ENCODE measurements at regions not wholly inside any gene's neighbourhood (a gene's known extent, or its start where the extent isn't known, plus 50 kb on each side); places are given as distances from the start of the nearest gene placed in this dataset.

DNA sequence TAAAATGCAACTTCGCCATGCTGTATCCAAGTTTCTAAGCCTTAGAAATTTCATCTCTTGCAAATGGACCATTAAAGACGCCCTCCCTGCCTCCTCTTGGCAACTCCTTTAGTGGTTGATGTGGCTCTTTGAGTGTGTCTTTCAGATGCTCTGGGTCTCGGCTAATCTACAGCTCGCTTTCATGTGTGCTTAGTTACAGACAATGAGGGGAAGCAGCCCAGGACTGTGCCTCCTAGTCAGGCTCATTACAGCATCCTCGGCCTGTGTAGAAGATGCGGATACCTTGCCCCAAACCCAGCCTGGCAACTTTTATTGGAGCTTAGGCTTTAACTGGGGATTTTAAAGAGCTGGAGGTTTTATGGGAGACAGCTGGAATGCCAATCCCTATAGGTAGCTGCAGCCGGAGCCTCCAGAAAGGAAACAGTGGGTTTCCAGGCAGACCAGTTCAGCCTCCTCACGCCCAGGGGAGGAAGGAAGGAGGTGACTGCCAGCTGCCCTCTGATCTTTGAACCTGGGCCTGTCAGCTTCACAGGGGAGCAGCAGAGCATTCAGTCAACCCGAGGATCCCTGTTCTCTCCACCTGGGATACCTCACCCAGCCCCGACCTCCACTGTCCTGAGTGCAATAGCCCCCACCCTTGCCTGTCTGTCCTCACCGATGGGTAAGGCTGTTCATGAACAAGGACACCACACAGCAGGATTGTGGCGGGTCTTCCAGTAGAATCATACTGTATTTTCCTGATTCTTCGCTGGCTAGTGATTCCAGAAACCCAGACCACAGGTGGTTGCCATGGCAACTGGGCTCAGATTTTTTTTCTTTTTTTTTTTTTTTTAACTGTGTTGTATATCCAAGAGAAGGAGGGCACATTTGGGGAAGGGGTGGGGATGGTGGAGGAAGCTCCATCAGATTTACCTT, 638.5 kb downstream of the MED13L start (continued):
- TF ChIP-seq YY1 (IDR thresholded peaks at IDR 0.05; ENCODE audit: extremely low read depth, insufficient replicate concordance, low read depth, low read length) (no peak), SIN3A (IDR thresholded peaks at IDR 0.05; ENCODE audit: low read depth) (no peak)

DNA sequence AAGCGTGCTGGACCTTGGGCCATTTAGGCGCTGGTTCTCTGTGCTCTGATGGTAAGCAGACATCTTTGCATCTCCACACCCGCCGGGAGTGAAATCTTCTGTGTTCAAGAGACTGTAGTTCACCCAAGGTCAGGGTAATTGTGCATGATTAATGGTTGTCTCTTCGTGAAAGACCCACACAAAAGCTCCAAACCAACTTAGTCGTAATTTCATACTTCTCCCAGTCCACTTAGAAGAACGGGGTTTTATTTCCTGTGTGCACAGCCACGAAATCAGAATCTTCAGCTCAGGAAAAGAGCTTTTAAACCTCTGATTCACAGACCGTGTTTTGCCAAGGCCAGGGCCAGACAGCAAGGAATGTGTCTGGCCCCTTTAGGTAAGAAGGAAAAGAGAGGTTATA, 640.9 kb downstream of the MED13L start:
- H2AFZ ChIP-seq (ENCODE audit: low read depth, low read length, poor library complexity, severe bottlenecking): no peak overlapping the region
- no peaks in the 10 kb centered on the region for H3K36me3 ChIP-seq (ENCODE audit: control insufficient read depth in 1 of 2, insufficient read depth in 2 of 2, low read length in 2 of 2)
- no peaks in the 10 kb centered on the region for H4K20me1 ChIP-seq (ENCODE audit: insufficient read depth)
- no peak overlapping the region for H3K9ac ChIP-seq (ENCODE audit: low read length)
- no peaks in the 10 kb centered on the region for H3K9me2 ChIP-seq (ENCODE audit: insufficient read depth)
- H3K4me3 ChIP-seq (replicated peaks in 1 of 2; ENCODE audit: low read depth in 1 of 2, low read length in 2 of 2): no peak overlapping the region
- ChIA-PET CTCF (no interaction called here), RAD21 (ENCODE audit: low non-redundant PET in 1 of 2, low total read pairs in 2 of 2, uncharacterized antibody in 2 of 2, unreplicated experiment in 2 of 2) (no interaction called here), POLR2A (no interaction called here)
- H3K27me3 ChIP-seq (ENCODE audit: insufficient read depth, low read length): no peaks in the 10 kb centered on the region
- H3K27ac ChIP-seq (ENCODE audit: low read depth, low read length): no peak overlapping the region
- intact Hi-C loops (cut with micrococcal nuclease): no loop called here
- no peaks in the 10 kb centered on the region for H3K9me3 ChIP-seq (ENCODE audit: control insufficient read depth in 1 of 2, insufficient read depth in 1 of 2, low read depth in 1 of 2, low read length in 2 of 2)
- TF ChIP-seq SIN3A (IDR thresholded peaks at IDR 0.05; ENCODE audit: low read depth): no peak
- no peak for TF ChIP-seq YY1 (IDR thresholded peaks at IDR 0.05; ENCODE audit: extremely low read depth, insufficient replicate concordance, low read depth, low read length)
- TF ChIP-seq ELF1 (IDR thresholded peaks at IDR 0.05; ENCODE audit: borderline replicate concordance, low read depth): no peak
- no peak for TF ChIP-seq SP1 (IDR thresholded peaks at IDR 0.05; ENCODE audit: low read depth)
- TF ChIP-seq FOSL1 (IDR thresholded peaks at IDR 0.05; ENCODE audit: low read depth): no peak
- no peak for TF ChIP-seq EZH2phosphoT487 (IDR thresholded peaks at IDR 0.05; ENCODE audit: borderline replicate concordance)
- TF ChIP-seq, protein P1, sequence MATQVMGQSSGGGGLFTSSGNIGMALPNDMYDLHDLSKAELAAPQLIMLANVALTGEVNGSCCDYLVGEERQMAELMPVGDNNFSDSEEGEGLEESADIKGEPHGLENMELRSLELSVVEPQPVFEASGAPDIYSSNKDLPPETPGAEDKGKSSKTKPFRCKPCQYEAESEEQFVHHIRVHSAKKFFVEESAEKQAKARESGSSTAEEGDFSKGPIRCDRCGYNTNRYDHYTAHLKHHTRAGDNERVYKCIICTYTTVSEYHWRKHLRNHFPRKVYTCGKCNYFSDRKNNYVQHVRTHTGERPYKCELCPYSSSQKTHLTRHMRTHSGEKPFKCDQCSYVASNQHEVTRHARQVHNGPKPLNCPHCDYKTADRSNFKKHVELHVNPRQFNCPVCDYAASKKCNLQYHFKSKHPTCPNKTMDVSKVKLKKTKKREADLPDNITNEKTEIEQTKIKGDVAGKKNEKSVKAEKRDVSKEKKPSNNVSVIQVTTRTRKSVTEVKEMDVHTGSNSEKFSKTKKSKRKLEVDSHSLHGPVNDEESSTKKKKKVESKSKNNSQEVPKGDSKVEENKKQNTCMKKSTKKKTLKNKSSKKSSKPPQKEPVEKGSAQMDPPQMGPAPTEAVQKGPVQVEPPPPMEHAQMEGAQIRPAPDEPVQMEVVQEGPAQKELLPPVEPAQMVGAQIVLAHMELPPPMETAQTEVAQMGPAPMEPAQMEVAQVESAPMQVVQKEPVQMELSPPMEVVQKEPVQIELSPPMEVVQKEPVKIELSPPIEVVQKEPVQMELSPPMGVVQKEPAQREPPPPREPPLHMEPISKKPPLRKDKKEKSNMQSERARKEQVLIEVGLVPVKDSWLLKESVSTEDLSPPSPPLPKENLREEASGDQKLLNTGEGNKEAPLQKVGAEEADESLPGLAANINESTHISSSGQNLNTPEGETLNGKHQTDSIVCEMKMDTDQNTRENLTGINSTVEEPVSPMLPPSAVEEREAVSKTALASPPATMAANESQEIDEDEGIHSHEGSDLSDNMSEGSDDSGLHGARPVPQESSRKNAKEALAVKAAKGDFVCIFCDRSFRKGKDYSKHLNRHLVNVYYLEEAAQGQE (IDR thresholded peaks at IDR 0.05; ENCODE audit: low read depth): no peak
- TF ChIP-seq, protein P2, sequence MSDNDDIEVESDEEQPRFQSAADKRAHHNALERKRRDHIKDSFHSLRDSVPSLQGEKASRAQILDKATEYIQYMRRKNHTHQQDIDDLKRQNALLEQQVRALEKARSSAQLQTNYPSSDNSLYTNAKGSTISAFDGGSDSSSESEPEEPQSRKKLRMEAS (IDR thresholded peaks at IDR 0.05): no peak
- TF ChIP-seq POLR2A (IDR thresholded peaks at IDR 0.05; ENCODE audit: borderline replicate concordance, extremely low read depth, insufficient read depth, insufficient read length): no peak
- no peak overlapping the region for H3K4me2 ChIP-seq (ENCODE audit: low read length)
- DNase-seq (ENCODE audit: low read depth, low spot score): no peak
- BruUV-seq (replicated peaks): no TSS peak
- no peaks in the 10 kb centered on the region for H3K79me2 ChIP-seq (ENCODE audit: insufficient read depth, low read length)
- no peaks in the 10 kb centered on the region for H3K4me1 ChIP-seq (ENCODE audit: control insufficient read depth in 1 of 2, insufficient read depth in 2 of 2, low read length in 2 of 2)
- no peak for ATAC-seq

Data from HCT116 (cell line).